Gastroesophageal sphincter (tissue), 3 donors: ENCODE measurements at regions not wholly inside any gene's neighbourhood (a gene's known extent, or its start where the extent isn't known, plus 50 kb on each side); places are given as distances from the start of the nearest gene placed in this dataset.

Experiments used
- EP300 ChIP-seq: sonication (generic); formaldehyde crosslinking; IDR thresholded peaks from one replicate; pipeline ENCODE4 v1.6.1; 2017; ENCODE audit warnings: antibody characterized with exemption, mild to moderate bottlenecking
- POLR2A ChIP-seq, 2 donors: fragments of 450-650 bp; IDR thresholded peaks; one replicate each; pipeline ENCODE4 v1.6.1; 2017; ENCODE audit warnings: antibody characterized with exemption in 2 of 2, mild to moderate bottlenecking in 2 of 2, moderate library complexity in 1 of 2
- POLR2AphosphoS5 ChIP-seq: sonication (generic); formaldehyde crosslinking; IDR thresholded peaks from one replicate; pipeline ENCODE4 v1.6.1; 2017; ENCODE audit warnings: antibody characterized with exemption
- TF ChIP-seq, protein P1 (sequence below), 4 experiments: fragments of 200-600 bp in 2 of 4; fragments of 450-650 bp in 2 of 4; sonication (generic) in 1 of 4; IDR thresholded peaks; one replicate each; pipeline ENCODE4 v1.5.1; 2017 to 2019; ENCODE audit warnings: antibody characterized with exemption in 4 of 4, mild to moderate bottlenecking in 2 of 4, moderate library complexity in 2 of 4

DNA sequence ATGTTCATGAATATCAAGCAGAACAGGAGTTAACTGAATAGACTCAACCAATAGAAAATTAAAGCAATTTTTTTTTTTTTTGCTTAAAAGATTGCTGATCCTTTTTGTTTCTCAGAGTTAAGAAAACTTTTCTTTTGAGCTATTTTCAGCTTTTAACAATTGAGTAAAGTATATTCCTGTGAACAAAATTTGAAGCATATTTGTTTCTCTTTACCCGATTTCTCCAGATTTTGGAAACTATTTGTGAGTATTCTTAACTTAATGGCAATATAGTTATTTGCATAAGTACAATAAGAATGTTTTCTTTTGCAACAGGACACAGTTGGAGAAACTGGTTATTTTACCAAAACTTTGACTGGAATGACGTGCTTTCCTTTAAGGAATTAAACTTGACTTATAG is 53.4 kb upstream of the C15orf39 start:
- TF ChIP-seq, protein P1, sequence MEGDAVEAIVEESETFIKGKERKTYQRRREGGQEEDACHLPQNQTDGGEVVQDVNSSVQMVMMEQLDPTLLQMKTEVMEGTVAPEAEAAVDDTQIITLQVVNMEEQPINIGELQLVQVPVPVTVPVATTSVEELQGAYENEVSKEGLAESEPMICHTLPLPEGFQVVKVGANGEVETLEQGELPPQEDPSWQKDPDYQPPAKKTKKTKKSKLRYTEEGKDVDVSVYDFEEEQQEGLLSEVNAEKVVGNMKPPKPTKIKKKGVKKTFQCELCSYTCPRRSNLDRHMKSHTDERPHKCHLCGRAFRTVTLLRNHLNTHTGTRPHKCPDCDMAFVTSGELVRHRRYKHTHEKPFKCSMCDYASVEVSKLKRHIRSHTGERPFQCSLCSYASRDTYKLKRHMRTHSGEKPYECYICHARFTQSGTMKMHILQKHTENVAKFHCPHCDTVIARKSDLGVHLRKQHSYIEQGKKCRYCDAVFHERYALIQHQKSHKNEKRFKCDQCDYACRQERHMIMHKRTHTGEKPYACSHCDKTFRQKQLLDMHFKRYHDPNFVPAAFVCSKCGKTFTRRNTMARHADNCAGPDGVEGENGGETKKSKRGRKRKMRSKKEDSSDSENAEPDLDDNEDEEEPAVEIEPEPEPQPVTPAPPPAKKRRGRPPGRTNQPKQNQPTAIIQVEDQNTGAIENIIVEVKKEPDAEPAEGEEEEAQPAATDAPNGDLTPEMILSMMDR (IDR thresholded peaks at IDR 0.05): no peak
- TF ChIP-seq POLR2A (IDR thresholded peaks at IDR 0.05) (no peak), EP300 (no peak), POLR2AphosphoS5 (no peak)
